NCI-H748 treated with DMSO at 0.1 percent for 48 hours (cell line): ENCODE measurements at regions not wholly inside any gene's neighbourhood (a gene's known extent, or its start where the extent isn't known, plus 50 kb on each side); places are given as distances from the start of the nearest gene placed in this dataset.

ENCODE experiments used
- DNase-seq: peaks from one replicate; lab custom pipeline; 2025; lab: John Stamatoyannopoulos, UW

GRCh38 chr2:105150231-105150630, 91.3 kb upstream of the GPR45 start:
- DNase-seq: no peak

- no peak for DNase-seq
Measured at GRCh38 chr2:105154119-105154818, 87.3 kb upstream of the GPR45 start.

GRCh38 chr2:105156166-105156565, 85.4 kb upstream of the GPR45 start:
- DNase-seq: no peak

- DNase-seq: no peak
Measured at GRCh38 chr2:105158002-105158401, 83.5 kb upstream of the GPR45 start.

GRCh38 chr2:105166688-105167087, 74.9 kb upstream of the GPR45 start:
- peak; percentile 66 for DNase-seq

- DNase-seq: no peak
Measured at GRCh38 chr2:105168543-105168942, 73.0 kb upstream of the GPR45 start.

GRCh38 chr2:105175231-105175630, 66.3 kb upstream of the GPR45 start:
- no peak for DNase-seq

GRCh38 chr2:105176429-105176828, 65.1 kb upstream of the GPR45 start:
- DNase-seq: no peak

GRCh38 chr2:105177008-105177407, 64.5 kb upstream of the GPR45 start:
- DNase-seq: no peak

GRCh38 chr2:105177536-105178254, 63.8 kb upstream of the GPR45 start:
- no peak for DNase-seq

GRCh38 chr2:105179469-105180372, 61.8 kb upstream of the GPR45 start:
- peak; percentile 5 for DNase-seq

- DNase-seq: no peak
Measured at GRCh38 chr2:105180491-105180972, 61.0 kb upstream of the GPR45 start.

GRCh38 chr2:105181282-105181681, 60.3 kb upstream of the GPR45 start:
- DNase-seq: no peak

GRCh38 chr2:105183555-105184323, 57.8 kb upstream of the GPR45 start:
- DNase-seq: no peak

- no peak for DNase-seq
Measured at GRCh38 chr2:105184420-105184819, 57.1 kb upstream of the GPR45 start.

- no peak for DNase-seq
Measured at GRCh38 chr2:105186967-105187498, 54.5 kb upstream of the GPR45 start.

- DNase-seq: no peak
Measured at GRCh38 chr2:105187531-105187930, 54.0 kb upstream of the GPR45 start.

GRCh38 chr2:105188343-105188742, 53.2 kb upstream of the GPR45 start:
- DNase-seq: no peak
